ENCODE measurements at regions not wholly inside any gene's neighbourhood (a gene's known extent, or its start where the extent isn't known, plus 50 kb on each side); places are given as distances from the start of the nearest gene placed in this dataset.
A peak's percentile ranks its signal among the peaks of the same experiment; 100 is the strongest.
"Not testable (repeated sequence)": the region's sequence is repeated elsewhere in the genome, so short reads cannot be mapped to it uniquely, and the experiment has no call there.

GRCh38 chr7:108815815-108816214 lies 246.1 kb downstream of the DNAJB9 start:
- DNase-seq: no peak

- DNase-seq: no peak
Measured at GRCh38 chr7:108818742-108819141, 249.1 kb downstream of the DNAJB9 start.

GRCh38 chr7:108824840-108825580 lies 255.3 kb downstream of the DNAJB9 start:
- peak; percentile 7 for DNase-seq

- DNase-seq: peak; percentile 10
Measured at GRCh38 chr7:108825581-108825909, 255.9 kb downstream of the DNAJB9 start.

GRCh38 chr7:108836256-108836655 lies 266.6 kb downstream of the DNAJB9 start:
- DNase-seq: peak; percentile 6

- DNase-seq: peak; percentile 24
Measured at GRCh38 chr7:108838198-108838597, 268.5 kb downstream of the DNAJB9 start.

- peak; percentile 87 for DNase-seq
Measured at GRCh38 chr7:108839076-108839475, 269.4 kb downstream of the DNAJB9 start.

- no peak for DNase-seq
Measured at GRCh38 chr7:108845951-108846350, 276.3 kb downstream of the DNAJB9 start.

GRCh38 chr7:108846471-108846870 lies 276.8 kb downstream of the DNAJB9 start:
- no peak for DNase-seq

- DNase-seq: no peak
Measured at GRCh38 chr7:108848486-108848885, 278.8 kb downstream of the DNAJB9 start.

- peak; percentile 79 for DNase-seq
Measured at GRCh38 chr7:108860615-108861014, 290.9 kb downstream of the DNAJB9 start.

- peak; percentile 54 for DNase-seq
Measured at GRCh38 chr7:108861071-108861470, 291.4 kb downstream of the DNAJB9 start.

- DNase-seq: no peak
Measured at GRCh38 chr7:108863227-108863848, 293.7 kb downstream of the DNAJB9 start.

- DNase-seq: no peak
Measured at GRCh38 chr7:108869070-108869469, 299.4 kb downstream of the DNAJB9 start.

GRCh38 chr7:108875139-108875538 lies 305.5 kb downstream of the DNAJB9 start:
- no peak for DNase-seq

GRCh38 chr7:108890862-108891261 lies 321.2 kb downstream of the DNAJB9 start:
- DNase-seq: no peak

- DNase-seq: no peak
Measured at GRCh38 chr7:108908456-108908855, 338.8 kb downstream of the DNAJB9 start.

GRCh38 chr7:108911016-108911415 lies 341.3 kb downstream of the DNAJB9 start:
- DNase-seq: no peak

GRCh38 chr7:108920490-108920889 lies 350.8 kb downstream of the DNAJB9 start:
- DNase-seq: no peak

GRCh38 chr7:108943048-108943447 lies 373.4 kb downstream of the DNAJB9 start:
- not testable (repeated sequence) for DNase-seq

GRCh38 chr7:108947526-108947925 lies 377.9 kb downstream of the DNAJB9 start:
- DNase-seq: peak; percentile 65

GRCh38 chr7:108972004-108972403 lies 402.3 kb downstream of the DNAJB9 start:
- DNase-seq: peak; percentile 72

GRCh38 chr7:108973075-108973474 lies 403.4 kb downstream of the DNAJB9 start:
- DNase-seq: peak; percentile 59

- peak; percentile 11 for DNase-seq
Measured at GRCh38 chr7:108974641-108975040, 405.0 kb downstream of the DNAJB9 start.
